ENCODE measurements at regions not wholly inside any gene's neighbourhood (a gene's known extent, or its start where the extent isn't known, plus 50 kb on each side); places are given as distances from the start of the nearest gene placed in this dataset. TPM values are rescaled to one million over a fixed set of nuclear protein-coding genes. Genes with fewer than 3 reads are reported as not detected.

- 65 to 77% methylated on average over 3 of the region's 3 CpGs for WGBS, 2 donors
These were observed 52.4 kb upstream of the HTR2A start for GRCh38 chr13:46949211-46949610.

DNA sequence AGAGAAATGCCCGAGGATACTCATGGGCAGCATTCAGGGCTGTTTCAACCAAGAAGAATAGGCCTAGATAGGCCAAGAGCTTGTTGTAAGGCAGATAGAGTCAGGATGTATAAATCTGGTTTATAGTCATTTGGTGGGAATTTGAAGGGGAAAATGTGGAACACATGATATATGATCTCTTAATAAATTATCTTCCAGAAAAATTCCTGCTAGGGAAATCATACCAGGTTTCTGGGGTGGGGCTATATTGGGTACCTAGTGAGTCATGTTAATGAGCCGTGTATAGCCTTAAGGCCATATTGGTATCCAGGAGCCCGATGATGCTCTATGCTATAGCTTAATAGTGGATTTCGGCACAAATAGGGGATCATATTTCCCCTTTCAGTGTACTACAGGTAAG lies 51.5 kb upstream of the HTR2A start:
- ATAC-seq, result no peak

More at GRCh38 chr13:46949211-46949610, 52.4 kb upstream of the HTR2A start:
- TF ChIP-seq, protein P1, sequence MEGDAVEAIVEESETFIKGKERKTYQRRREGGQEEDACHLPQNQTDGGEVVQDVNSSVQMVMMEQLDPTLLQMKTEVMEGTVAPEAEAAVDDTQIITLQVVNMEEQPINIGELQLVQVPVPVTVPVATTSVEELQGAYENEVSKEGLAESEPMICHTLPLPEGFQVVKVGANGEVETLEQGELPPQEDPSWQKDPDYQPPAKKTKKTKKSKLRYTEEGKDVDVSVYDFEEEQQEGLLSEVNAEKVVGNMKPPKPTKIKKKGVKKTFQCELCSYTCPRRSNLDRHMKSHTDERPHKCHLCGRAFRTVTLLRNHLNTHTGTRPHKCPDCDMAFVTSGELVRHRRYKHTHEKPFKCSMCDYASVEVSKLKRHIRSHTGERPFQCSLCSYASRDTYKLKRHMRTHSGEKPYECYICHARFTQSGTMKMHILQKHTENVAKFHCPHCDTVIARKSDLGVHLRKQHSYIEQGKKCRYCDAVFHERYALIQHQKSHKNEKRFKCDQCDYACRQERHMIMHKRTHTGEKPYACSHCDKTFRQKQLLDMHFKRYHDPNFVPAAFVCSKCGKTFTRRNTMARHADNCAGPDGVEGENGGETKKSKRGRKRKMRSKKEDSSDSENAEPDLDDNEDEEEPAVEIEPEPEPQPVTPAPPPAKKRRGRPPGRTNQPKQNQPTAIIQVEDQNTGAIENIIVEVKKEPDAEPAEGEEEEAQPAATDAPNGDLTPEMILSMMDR (IDR thresholded peaks at IDR 0.05), result no peak
- TF ChIP-seq POLR2A (IDR thresholded peaks at IDR 0.05), result no peak
- Histone ChIP-seq H3K27me3 (no peaks in the 10 kb centered on the region), H3K4me3 (no peak overlapping the region), H3K4me1 (no peaks in the 10 kb centered on the region), H3K36me3 (replicated peaks in 1 of 2; ENCODE audit: insufficient read depth in 1 of 2, low read depth in 2 of 2) (no peaks in the 10 kb centered on the region), H3K9me3 (no peaks in the 10 kb centered on the region), H3K27ac (no peak overlapping the region)
- no peak for DNase-seq
- intact Hi-C loops (cut with DNase I), result no loop called here
- no peak for ATAC-seq

GRCh38 chr13:46947425-46948191 lies 50.8 kb upstream of the HTR2A start:
- ATAC-seq (no peak), DNase-seq (no peak)
- no peak for TF ChIP-seq POLR2A (IDR thresholded peaks at IDR 0.05)
- TF ChIP-seq, protein P1 (IDR thresholded peaks at IDR 0.05), result no peak
- WGBS, 2 donors, result 52 to 58% methylated on average over 4 of the region's 4 CpGs
- no peaks in the 10 kb centered on the region for H3K36me3 ChIP-seq (replicated peaks in 1 of 2; ENCODE audit: insufficient read depth in 1 of 2, low read depth in 2 of 2)
- H3K9me3 ChIP-seq, result no peaks in the 10 kb centered on the region
- H3K27me3 ChIP-seq, result no peaks in the 10 kb centered on the region
- intact Hi-C loops (cut with DNase I), result no loop called here
- H3K4me3 ChIP-seq, result no peak overlapping the region
- H3K4me1 ChIP-seq, result no peaks in the 10 kb centered on the region
- H3K27ac ChIP-seq, result no peak overlapping the region

More for the DNA sequence above, 51.5 kb upstream of the HTR2A start:
- Histone ChIP-seq H3K36me3 (replicated peaks in 1 of 2; ENCODE audit: insufficient read depth in 1 of 2, low read depth in 2 of 2) (no peaks in the 10 kb centered on the region), H3K4me1 (no peaks in the 10 kb centered on the region), H3K4me3 (no peak overlapping the region), H3K9me3 (no peaks in the 10 kb centered on the region), H3K27ac (no peak overlapping the region), H3K27me3 (no peaks in the 10 kb centered on the region)
- no peak for DNase-seq
- 73 to 88% methylated on average over 4 of the region's 4 CpGs for WGBS, 2 donors
- no peak for TF ChIP-seq POLR2A (IDR thresholded peaks at IDR 0.05)
- TF ChIP-seq, protein P1 (IDR thresholded peaks at IDR 0.05), result no peak
- intact Hi-C loops (cut with DNase I), result no loop called here

Small RNAs in the stretch of these regions (small RNA-seq; reads per million reads assigned to genes)
- not detected for gene GNG5P5
- gene RN7SL700P, result not detected
